Lung microvascular endothelial cell (primary cell): ENCODE measurements at regions not wholly inside any gene's neighbourhood (a gene's known extent, or its start where the extent isn't known, plus 50 kb on each side); places are given as distances from the start of the nearest gene placed in this dataset.
"Not testable (repeated sequence)": the region's sequence is repeated elsewhere in the genome, so short reads cannot be mapped to it uniquely, and the experiment has no call there.

Source experiments
- DNase-seq, 2 donors: peaks; one replicate each; pipeline versions ENCODE4 v3.0.0 to v3.0.0-alpha.2; 2010; ENCODE audit warnings: low read depth in 2 of 2

GRCh38 chr3:74134831-74135230, 479.6 kb downstream of the CNTN3 start:
- no peak for DNase-seq

- not testable (repeated sequence) for DNase-seq
Measured at GRCh38 chr3:74131546-74132328, 482.7 kb downstream of the CNTN3 start.

DNA sequence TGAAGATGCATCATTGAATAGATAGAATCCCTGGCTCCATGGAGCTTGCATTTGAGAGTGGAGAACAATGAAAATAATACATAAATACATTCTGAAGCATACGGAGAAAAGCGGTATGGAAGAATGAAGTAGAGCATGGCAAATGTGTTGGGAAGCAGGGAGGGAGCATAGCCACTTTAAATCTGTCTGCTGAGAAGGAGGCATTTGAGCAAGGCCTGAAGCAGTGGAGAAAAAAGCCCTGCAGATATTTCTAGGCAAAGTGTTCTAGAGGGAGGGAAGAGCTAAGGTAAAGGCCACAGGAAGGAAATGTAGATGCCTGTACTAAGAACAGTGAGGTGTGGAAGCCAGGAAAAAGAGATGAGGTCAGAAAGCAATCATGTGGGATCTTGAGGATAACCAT, 484.8 kb downstream of the CNTN3 start:
- no peak for DNase-seq

DNA sequence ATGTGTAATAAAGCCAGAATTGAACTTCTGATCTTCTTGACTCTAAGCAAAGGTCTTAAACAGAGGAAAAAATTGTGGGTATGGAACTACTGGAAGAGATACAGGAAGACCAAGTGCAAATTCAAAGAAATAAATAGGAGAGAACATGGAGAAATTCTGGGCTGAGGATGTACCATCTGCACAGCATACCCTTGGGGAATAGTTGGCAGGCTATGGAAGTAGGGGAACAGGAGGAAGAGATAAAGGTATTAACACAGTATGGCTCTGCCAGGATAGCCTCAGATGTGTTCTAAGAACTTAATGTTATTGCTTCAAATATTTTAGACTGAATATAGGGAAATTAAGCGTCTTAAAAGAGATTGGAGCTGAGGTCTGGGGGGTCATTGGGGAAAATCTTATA, 485.4 kb downstream of the CNTN3 start:
- no peak for DNase-seq

- DNase-seq = no peak
Measured at GRCh38 chr3:74127256-74127655, 487.2 kb downstream of the CNTN3 start.

DNA sequence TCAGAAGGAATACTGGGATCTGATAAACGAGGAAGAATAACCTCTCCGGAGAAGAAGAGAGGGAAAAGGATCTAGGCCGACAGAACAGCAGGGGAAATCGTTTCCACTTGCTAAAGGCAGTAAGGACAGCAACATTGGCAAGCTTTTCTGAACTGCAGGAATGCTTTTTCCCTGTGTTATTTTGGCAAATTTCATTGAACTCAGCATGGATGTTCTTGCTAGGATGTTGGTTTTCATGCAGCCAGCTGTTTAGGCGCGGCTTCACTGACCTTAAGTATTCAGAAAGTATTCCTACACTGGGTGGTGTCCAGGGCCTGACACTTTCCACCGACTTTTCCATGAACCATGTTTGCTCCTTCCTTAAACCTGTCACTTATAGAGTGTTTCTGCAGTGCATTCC, 489.7 kb downstream of the CNTN3 start:
- no peak for DNase-seq

- DNase-seq = no peak
Measured at GRCh38 chr3:74122281-74122680, 492.2 kb downstream of the CNTN3 start.

GRCh38 chr3:74121761-74122160, 492.7 kb downstream of the CNTN3 start:
- DNase-seq = no peak

- DNase-seq = no peak
Measured at GRCh38 chr3:74119221-74119620, 494.5 kb upstream of the PDZRN3 start.

GRCh38 chr3:74115906-74116305, 491.2 kb upstream of the PDZRN3 start:
- no peak for DNase-seq

DNA sequence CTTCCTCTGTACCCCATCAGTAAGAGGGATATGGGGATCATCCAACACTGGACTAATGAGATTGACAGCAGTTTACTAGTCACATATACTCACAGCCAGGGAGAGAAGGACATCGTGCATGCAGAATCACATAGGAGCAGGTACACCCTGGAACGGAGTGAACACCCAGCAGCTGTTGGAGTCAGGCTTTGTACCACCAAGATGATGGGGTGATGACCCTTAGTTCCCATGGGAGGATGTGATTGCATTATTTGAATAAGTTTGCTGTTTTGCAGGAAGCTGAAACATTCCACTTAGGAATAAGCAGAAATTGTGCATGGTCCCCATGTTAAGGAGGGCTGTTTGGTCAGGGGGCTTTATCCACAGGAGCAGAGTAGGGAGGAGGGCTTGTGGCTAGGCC, 482.7 kb upstream of the PDZRN3 start:
- DNase-seq = no peak

DNA sequence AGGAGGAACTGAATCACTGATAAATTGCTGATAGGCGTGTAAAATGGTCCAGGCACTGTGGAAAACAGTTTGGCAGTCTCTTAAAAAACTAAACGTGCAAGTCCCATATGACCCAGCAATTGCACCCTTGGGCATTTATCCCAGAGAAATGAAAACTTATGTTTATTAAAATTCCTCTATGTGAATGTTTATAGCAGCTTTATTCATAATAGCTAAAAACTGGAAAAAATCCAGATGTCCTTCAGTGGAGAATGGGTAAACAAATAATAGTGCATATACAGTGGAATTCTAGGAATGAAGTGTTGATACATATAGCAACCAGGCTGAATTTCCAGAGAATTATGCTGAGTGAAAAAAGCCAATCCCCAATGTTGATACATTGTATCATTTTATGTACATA, 482.2 kb upstream of the PDZRN3 start:
- no peak for DNase-seq

DNA sequence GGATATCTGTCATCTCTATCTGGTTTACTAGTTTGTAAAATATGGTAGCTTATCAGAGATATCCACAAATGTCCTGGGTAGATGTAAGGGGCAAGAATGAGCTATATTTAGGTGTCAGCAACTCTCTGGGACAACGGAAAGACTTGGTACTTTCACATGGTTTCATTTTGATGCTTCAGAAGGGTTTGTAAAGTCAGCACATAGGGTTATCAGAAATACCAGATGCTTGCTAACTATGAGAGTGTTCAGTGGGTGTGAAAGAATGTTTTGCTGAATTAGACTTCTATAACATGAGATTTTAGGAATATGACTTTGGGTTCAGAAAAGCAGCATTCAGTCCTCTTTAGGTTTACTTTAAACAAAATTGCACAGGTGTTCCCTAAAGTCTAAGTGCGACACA, 466.5 kb upstream of the PDZRN3 start:
- no peak for DNase-seq

DNA sequence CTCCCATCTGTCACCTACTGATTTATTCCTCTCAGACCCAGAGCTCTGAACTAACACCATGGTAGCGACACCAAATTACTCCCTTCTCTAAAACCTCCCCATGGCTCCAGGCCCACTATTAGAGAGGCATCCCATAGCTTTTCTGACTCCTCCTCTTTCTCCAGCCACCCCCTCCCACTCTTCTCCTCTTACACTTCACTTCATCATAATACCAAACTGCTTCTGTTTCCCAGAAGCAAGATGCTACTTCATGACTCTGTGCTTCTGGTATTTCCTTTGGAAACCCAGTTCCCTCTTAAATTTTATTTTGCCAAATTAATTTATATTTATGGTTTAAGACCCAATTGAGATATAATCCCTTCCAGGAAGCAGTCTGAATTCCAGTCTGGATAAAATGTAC, 465.1 kb upstream of the PDZRN3 start:
- DNase-seq = no peak

DNA sequence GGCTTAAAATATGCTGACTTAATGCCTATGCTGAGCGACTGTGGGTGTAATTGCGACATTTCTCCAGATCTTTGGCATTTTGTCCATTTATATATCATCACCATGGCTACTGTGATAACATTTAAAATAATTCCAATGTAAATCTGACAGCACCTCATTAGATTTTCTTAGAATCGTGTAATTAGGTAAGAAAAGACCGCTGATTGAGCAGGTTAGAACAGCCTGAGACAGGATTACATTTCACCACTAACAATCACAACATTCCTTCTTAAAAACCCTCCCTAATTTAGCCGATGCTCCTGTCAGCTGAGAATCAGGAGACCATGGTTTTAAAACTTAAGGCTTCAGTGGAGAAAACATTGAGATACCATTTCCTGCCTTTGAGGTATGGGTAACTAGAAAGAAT, 455.3 kb upstream of the PDZRN3 start:
- no peak for DNase-seq

- no peak for DNase-seq
Measured at GRCh38 chr3:74075241-74075640, 450.5 kb upstream of the PDZRN3 start.

- no peak for DNase-seq
Measured at GRCh38 chr3:74074700-74075099, 450.0 kb upstream of the PDZRN3 start.

GRCh38 chr3:74067296-74067695, 442.6 kb upstream of the PDZRN3 start:
- no peak for DNase-seq

- no peak for DNase-seq
Measured at GRCh38 chr3:74066456-74066855, 441.7 kb upstream of the PDZRN3 start.

- no peak for DNase-seq
Measured at GRCh38 chr3:74059923-74060600, 435.3 kb upstream of the PDZRN3 start.

- no peak for DNase-seq
Measured at GRCh38 chr3:74059301-74059922, 434.7 kb upstream of the PDZRN3 start.

DNA sequence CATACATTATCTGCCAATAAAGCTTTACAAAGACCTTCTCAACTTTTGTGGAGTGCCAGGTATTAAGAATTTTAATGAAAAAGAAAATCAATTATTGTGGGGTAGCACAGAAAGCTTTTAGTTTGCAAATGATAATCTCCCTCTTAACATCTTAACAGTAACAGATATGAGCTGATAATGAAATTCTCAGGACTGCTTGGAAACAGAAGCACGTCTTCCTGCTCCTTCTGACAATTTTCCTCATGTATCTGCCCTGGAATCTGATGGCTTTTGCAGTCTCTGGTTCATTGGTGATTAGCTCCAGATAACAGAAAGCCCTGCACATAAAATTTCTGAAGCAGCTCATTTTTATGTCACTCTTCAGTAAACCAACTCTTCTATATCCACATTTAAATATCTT, 432.4 kb upstream of the PDZRN3 start:
- no peak for DNase-seq

DNA sequence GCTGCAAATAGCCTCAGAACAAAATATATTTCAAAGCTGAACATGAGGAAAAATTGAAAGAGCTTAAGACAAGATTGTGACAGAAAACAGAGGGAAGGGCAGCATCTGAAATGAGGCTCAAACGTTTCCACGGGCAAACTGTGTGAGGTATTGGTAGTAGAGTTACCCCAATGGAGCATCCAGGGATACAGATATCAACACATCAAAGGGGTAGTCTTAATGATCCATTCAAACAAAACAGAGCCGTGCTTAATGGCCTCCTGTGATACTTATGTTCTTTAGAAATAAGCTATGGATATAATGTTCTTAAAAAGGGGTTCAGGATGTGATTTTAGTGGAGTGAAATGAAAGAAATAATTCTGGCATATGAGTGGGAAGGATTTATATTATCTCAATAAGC, 430.3 kb upstream of the PDZRN3 start:
- no peak for DNase-seq
